ENCODE measurements at regions not wholly inside any gene's neighbourhood (a gene's known extent, or its start where the extent isn't known, plus 50 kb on each side); places are given as distances from the start of the nearest gene placed in this dataset.

DNA sequence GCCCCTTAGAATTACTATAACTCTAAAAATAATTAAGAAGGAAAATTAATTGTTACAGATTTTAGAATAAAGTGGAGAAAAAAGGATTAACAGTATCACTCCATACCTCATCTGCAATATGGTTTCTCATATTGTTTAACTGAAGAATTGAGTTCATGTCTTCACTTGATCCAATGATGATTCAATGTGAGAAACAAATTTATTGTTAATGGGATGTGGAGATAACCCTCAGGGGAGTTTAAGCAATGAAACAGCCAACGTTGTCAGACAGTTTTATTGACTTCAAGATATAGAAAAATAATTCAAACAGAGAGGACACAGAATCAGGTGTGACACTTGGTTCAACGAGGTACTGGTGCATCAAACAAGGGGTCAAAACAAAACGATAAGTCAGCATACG lies 665.2 kb upstream of the ACO1 start:
- Histone ChIP-seq H3K9me3 (replicated peaks; ENCODE audit: control insufficient read depth, insufficient read depth, low read length) (no peaks in the 10 kb centered on the region), H3K27me3 (ENCODE audit: control insufficient read depth in 2 of 2, insufficient read depth in 2 of 2, low read length in 2 of 2) (no peaks in the 10 kb centered on the region), H4K20me1 (replicated peaks; ENCODE audit: control insufficient read depth, extremely low read depth, insufficient read depth, low read length) (no peaks in the 10 kb centered on the region), H3K36me3 (ENCODE audit: control insufficient read depth in 2 of 2, extremely low read depth in 1 of 2, insufficient read depth in 2 of 2, low read length in 2 of 2) (no peaks in the 10 kb centered on the region), H3K79me2 (ENCODE audit: control insufficient read depth, insufficient read depth, low read length) (no peaks in the 10 kb centered on the region), H2AFZ (ENCODE audit: low read depth, low read length) (no peak overlapping the region), H3K27ac (ENCODE audit: insufficient read depth, low read depth, low read length) (no peak overlapping the region), H3K4me3 (replicated peaks in 1 of 3; ENCODE audit: insufficient read depth in 1 of 3, low read depth in 1 of 3, low read length in 3 of 3) (no peak overlapping the region), H3K4me1 (ENCODE audit: control insufficient read depth, extremely low read depth, insufficient read depth, low read length) (no peaks in the 10 kb centered on the region), H3K4me2 (ENCODE audit: insufficient read depth, low read length) (no peak overlapping the region), H3K9ac (replicated peaks; ENCODE audit: extremely low read depth, insufficient read depth, low read length) (no peak overlapping the region), H3K9me1 (replicated peaks; ENCODE audit: control insufficient read depth, extremely low read depth, insufficient read depth, low read length) (no peaks in the 10 kb centered on the region)
- CTCF ChIA-PET = no interaction called here
- FAIRE-seq (no peak), DNase-seq (ENCODE audit: low read depth, low spot score) (no peak)
- TF ChIP-seq, protein P1, sequence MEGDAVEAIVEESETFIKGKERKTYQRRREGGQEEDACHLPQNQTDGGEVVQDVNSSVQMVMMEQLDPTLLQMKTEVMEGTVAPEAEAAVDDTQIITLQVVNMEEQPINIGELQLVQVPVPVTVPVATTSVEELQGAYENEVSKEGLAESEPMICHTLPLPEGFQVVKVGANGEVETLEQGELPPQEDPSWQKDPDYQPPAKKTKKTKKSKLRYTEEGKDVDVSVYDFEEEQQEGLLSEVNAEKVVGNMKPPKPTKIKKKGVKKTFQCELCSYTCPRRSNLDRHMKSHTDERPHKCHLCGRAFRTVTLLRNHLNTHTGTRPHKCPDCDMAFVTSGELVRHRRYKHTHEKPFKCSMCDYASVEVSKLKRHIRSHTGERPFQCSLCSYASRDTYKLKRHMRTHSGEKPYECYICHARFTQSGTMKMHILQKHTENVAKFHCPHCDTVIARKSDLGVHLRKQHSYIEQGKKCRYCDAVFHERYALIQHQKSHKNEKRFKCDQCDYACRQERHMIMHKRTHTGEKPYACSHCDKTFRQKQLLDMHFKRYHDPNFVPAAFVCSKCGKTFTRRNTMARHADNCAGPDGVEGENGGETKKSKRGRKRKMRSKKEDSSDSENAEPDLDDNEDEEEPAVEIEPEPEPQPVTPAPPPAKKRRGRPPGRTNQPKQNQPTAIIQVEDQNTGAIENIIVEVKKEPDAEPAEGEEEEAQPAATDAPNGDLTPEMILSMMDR (IDR thresholded peaks at IDR 0.05; ENCODE audit: extremely low read depth in 1 of 2, insufficient read depth in 1 of 2, low read depth in 1 of 2, low read length in 2 of 2) = no peak
- TF ChIP-seq MAX (IDR thresholded peaks at IDR 0.05; ENCODE audit: insufficient read depth, insufficient read length) = no peak
- TF ChIP-seq POLR2AphosphoS5 (IDR thresholded peaks at IDR 0.05; ENCODE audit: insufficient read depth, low read depth, low read length) = no peak
- TF ChIP-seq MYC (IDR thresholded peaks at IDR 0.05; ENCODE audit: low read depth, low read length) = no peak
- TF ChIP-seq JUN (IDR thresholded peaks at IDR 0.05; ENCODE audit: borderline replicate concordance, insufficient read depth, insufficient read length, low read depth) = no peak
- no peak for TF ChIP-seq GATA2 (IDR thresholded peaks at IDR 0.05; ENCODE audit: insufficient read depth, insufficient read length, low read depth, low read length)
- TF ChIP-seq POLR2A (IDR thresholded peaks at IDR 0.05; ENCODE audit: low read depth, low read length) = no peak
- no peak for TF ChIP-seq FOS (IDR thresholded peaks at IDR 0.05; ENCODE audit: borderline replicate concordance, insufficient read depth, low read length)
- TF ChIP-seq EZH2 (IDR thresholded peaks at IDR 0.05; ENCODE audit: borderline replicate concordance, low read depth, low read length, severe bottlenecking) = no peak
- intact Hi-C loops (cut with micrococcal nuclease) (no loop called here), dilution Hi-C loops (cut with MboI; ENCODE audit: extremely low pct_ligation_motif_present, low sequenced_read_pairs) (no loop called here)
- no TSS peak for BruUV-seq (replicated peaks)
- POLR2A ChIA-PET = no interaction called here
